ENCODE measurements at regions not wholly inside any gene's neighbourhood (a gene's known extent, or its start where the extent isn't known, plus 50 kb on each side); places are given as distances from the start of the nearest gene placed in this dataset.
A peak's percentile ranks its signal among the peaks of the same experiment; 100 is the strongest.
"Not testable (repeated sequence)": the region's sequence is repeated elsewhere in the genome, so short reads cannot be mapped to it uniquely, and the experiment has no call there.

DNA sequence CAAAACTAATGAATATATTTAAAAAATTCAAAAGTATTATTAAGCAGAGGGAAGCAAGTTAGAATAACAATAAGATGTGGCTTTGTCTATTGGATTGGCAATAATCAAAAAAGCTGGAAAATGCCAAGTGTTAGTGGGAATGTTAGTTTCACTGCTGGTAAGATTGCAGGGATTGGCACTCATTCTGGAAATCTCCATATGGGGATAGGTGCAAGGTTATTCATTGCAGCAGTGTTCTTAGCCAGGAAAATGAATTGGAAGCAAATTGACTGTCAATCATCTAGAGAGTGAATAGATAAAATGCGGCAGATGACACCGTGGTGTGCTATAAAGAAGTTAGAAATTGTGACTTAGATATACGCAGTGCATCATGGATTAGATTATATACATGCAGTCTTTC is 1615.5 kb upstream of the PCDH7 start:
- no peak for DNase-seq (ENCODE audit: low spot score)

DNA sequence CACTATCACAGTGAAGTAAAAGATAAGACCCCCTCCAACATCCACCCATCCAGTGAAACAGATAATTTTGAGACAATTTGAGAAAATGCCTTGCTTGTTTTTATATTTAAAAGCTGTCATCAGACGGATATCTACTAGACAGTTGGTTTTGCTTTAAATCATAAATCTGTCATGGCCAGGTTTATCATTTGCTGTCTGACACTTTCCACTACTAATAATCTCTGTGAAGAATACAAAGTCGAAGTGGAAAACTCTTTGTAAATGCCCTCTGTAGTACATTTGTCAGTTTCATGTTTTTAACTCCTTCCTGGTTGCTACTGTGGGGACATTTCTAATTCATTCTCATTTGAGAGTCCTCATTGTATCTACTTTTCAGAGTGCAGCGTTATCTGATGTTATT is 1606.2 kb upstream of the PCDH7 start:
- DNase-seq (ENCODE audit: low spot score), result no peak

DNA sequence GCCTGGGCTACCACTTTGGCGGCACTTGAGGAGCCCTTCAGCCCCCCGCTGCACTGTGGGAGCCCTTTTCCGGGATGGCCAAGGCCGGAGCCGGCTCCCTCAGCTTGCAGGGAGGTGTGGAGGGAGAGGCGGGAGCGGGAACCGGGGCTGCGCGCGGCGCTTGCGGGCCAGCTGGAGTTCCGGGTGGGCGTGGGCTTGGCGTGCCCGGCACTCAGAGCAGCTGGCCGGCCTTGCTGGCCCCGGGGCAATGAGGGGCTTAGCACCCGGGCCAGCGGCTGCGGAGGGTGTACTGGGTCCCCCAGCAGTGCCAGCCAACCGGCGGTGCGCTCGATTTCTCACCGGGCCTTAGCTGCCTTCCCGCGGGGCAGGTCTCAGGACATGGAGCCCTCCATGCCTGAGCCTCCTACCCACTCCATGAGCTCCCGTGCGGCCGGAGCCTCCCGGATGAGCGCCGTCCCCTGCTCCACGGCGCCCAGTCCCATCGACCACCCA is 1602.9 kb upstream of the PCDH7 start:
- DNase-seq (ENCODE audit: low spot score), result not testable (repeated sequence)

DNA sequence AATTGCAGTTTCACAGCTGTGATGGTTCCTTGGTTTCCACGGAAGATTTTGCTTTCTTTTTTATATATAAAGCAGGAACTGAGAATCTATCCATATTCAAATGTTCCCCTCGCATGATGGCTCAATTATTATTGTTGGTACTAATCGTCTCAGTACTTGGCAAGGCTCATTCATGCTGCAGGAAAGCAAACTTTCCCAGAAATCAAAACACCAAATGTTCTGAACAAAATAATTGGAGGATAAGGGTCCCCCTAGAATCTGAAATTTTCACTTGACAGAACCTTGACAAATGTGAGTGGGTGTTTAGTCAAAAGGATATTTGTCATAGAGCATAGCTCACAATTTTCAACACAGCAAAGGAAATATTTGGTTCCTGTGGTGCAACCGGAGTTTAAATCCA is 1598.6 kb upstream of the PCDH7 start:
- DNase-seq (ENCODE audit: low spot score), result no peak

DNA sequence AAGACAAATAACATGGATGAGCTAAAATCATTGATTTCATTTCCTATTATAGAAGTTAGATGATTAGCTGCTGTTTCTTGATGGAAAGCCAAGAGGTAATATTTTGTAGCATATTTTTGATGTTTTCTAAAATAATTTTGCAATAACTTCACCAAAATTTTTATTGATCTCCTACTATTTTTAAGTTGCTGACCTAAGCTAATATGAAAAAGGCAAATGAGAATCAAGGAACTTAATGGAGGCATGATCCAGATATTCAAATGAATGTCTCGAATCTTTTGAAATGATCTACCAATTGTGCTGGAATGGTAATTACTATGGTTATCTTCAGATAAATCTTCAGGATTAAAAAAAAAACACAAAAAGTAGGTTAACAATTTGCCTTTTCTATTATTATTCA is 1591.4 kb upstream of the PCDH7 start:
- no peak for DNase-seq (ENCODE audit: low spot score)

DNA sequence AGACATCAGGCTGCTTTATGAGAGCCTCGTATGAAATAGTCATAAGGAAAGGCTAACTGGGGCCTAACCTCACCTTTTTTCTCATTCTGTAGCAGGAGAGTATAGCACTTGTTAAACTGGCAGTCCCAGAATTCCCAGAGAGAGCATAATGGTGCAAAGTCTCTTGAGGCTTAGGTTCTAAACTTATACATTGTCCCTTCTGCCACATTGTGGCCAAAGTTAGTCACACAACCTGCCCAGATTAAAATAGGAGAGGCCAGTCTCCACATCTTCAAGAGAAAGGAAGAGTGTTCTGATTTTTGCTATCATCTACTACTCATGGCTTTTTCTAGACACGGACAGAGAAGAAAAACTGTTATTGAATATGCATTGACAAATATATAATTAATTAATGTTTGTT is 1588.9 kb upstream of the PCDH7 start:
- DNase-seq (ENCODE audit: low spot score), result peak; percentile 4

DNA sequence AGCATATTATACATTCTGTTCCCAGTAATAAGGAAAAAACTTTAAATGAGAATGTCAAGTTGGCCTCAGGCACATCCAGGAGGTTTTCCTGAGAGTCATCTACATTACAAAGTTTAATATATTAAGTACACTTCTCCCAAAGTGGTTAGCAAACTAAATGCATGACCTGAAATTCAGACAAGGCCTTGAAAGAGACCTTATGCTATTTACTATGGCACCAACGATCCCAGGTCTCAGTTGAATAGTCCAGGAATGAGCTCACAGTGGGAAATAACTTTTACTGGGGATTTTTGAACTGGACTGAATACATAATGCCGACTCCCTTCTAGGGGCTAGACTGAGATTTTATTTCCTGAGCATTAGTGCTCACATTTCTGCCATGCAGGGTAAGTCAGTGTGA is 1577.5 kb upstream of the PCDH7 start:
- DNase-seq (ENCODE audit: low spot score), result no peak

DNA sequence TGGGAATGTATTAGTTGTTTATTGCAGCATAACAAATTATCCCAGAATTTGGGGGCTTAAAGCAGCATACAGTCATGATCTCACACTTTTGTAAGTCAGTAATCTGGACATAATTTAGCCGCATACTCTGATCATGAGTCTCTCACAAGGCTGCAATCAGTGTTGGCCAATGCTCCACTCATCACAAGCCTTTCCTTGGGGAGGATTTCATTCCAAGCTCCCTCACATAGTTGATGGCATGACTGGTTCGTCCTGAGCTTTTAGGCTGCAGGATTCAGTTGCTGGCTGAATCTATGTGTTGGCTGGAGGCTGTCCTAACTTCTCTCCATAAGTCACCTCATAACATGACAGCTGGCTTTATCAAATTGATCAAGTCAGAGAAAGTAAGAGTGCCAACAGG is 1568.6 kb upstream of the PCDH7 start:
- no peak for DNase-seq (ENCODE audit: low spot score)

DNA sequence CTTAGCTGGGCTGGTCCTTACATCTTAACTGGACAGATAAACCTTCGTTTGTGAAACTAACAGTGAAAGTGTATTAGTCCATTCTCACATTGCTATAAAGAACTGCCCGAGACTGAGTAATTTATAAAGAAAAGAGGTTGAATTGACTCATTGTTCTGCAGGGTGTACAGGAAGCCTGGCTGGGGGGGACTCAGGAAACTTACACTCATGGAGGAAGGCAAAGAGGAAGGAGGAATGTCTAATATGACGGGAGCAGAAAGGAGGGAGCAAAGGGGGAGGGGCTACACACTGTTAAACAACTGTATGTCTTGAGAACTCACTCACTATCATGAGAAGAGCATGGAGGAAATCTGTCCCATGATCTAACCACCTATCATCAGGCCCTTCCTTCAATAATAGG is 1566.5 kb upstream of the PCDH7 start:
- no peak for DNase-seq (ENCODE audit: low spot score)

DNA sequence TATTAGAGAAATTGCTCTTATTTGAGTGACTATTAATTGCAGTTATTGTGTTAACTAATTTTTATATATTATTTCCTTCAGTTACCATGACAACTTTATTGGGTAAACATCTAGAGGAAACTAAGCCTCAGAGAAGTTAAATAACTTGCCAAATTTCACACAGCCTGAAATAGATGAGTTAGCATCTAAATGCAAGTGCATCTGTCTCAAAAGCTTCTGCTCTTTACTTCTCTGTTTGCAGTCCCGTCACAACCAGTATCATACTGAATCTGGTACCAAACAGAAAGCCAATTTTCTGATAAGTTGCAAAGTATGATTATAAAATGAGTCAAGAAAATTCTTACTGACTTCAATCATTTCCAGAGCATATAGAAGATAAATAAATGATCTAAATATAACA is 1544.9 kb upstream of the PCDH7 start:
- DNase-seq (ENCODE audit: low spot score), result no peak

DNA sequence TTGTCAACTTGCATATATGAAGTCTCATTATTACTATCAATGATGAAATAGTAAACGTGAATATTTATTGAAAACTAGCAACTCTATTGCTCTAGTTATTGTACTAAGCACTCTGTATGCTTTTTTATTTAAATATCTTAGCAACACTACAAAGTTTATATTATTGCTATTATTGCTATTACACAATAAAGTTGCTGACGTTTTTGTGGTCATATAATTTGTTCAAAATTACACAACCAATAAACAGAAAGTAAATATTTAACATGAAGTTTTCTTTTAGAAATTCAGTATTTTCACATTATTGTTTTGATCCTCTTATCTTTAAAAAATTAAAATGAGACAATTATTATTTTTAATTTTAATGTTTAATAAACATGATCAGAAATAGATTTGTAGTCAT is 1521.1 kb upstream of the PCDH7 start:
- no peak for DNase-seq (ENCODE audit: low spot score)

DNA sequence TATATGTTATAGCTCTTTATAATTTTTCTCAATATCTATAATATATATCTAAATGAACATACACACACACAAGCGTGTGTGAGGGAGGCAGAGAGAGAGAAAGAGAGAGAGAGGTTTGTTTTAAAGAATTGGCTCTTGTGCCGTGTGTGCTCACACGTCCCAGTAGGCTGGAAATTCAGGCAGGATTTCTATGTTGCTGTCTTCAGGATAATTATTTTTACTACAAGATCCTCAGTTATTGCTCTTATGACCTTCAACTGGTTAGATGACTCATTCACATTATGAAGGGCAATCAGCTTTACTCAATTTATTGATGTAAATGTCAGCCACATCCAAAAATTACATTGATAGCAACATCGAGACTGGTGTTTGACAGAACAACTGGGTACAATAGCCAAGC is 1520.7 kb upstream of the PCDH7 start:
- DNase-seq (ENCODE audit: low spot score), result no peak

DNA sequence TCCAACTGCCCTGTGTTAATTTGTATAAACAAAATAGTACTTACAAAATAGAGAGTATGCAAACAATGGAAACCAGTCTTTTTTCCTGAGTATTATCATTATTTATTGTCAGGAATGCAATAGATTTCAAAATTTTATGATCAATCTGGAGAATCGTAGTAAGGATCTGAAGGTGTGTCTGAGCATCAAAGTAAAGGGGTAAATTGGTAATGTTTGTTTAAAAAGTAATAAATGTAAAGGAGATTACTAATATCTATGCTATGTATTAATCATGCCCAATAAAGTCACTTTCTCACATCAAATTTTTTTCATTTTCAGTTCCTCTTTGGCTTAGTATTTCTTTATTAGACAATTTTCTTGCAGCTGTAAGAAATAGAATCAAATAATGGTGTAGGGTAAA is 1507.1 kb upstream of the PCDH7 start:
- DNase-seq (ENCODE audit: low spot score), result no peak

DNA sequence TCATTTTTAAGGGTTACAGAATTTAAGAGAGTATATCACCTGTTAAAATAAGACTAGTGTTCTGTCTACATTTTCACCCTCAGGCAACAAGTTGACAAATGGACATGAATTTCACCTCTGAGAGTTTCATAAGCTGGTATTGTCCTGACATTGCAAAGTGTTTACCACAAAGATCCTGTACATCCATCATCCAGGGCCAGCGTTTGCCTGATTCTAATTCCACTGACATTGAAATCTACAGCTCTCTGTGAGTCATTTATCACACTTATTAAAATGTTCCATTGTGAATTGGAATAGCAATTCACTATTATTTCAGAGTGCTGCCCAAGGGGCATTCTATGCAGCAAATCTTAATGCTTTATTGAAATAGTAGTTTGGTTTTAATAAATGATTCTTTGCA is 1499.4 kb upstream of the PCDH7 start:
- no peak for DNase-seq (ENCODE audit: low spot score)

DNA sequence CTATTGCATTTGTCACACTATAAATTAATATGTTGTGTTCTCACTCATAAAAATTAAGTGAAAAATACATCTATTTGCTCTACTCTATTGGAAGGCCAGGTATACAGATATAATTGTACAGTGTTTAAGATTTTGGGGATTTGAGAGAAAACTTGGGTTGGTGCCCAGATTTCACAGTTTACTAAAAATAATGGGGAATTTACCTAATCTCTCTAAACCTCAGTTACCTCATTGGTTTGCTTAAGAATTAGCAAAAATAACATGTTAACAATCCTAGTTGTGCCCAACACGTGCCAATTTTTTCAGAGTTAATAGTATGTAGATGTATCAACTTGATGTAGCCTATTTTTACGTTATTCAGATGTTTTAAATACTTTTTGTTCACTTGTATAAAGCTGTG is 1495.3 kb upstream of the PCDH7 start:
- DNase-seq (ENCODE audit: low spot score), result no peak

DNA sequence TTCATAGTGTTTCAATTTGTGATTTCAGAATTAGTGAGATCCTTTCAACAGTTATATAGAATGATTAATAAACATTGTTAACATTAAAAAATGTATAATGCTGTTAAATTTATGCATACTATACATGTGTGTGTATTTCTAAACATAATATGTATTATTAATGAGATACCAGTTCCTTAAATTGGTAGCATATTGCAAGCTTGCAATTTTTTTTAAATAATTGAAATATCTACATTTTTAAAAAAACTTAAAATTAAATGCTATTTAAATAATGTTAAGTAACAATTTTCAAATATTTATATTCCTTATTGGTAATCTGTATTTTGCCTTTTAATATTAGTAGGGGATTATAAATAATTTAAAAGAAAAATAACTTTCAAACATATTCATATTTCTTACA is 1479.5 kb upstream of the PCDH7 start:
- no peak for DNase-seq (ENCODE audit: low spot score)

DNA sequence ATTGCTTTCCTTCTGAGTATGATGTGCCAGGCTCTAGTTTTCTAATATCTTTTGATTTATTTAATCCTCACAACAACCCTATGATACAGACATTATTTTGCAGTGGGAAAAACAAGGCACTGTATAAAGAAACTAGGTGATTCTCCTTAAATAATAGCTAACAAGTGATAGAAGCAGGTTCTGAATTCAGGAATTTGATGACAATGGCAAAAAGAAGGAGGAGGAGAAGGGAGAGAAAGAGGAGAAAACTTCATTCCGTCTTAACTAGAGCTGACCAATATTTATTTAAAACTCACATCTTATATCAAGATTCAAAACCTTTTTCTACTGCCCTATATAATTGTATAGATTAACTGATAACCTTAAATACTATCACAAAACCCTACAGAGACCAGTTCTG is 1477.1 kb upstream of the PCDH7 start:
- no peak for DNase-seq (ENCODE audit: low spot score)

DNA sequence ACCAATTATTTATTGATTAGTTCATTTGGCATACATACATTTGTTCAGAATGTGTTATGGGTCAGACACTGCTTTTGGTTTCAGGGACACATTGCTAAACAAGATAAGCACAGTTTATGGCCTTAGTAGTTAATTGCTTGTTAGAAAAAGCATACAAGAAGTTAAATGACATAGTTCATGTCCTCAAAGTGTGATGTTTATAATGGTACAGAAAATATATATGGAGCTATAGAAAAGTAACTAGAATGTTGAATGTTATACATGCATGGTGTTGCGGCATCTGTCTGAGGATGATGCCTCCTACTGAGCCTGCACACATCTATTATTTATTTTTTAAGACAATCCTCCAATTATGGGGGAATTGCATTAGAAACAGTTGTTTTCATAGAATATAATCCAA is 1476.3 kb upstream of the PCDH7 start:
- DNase-seq (ENCODE audit: low spot score), result no peak

DNA sequence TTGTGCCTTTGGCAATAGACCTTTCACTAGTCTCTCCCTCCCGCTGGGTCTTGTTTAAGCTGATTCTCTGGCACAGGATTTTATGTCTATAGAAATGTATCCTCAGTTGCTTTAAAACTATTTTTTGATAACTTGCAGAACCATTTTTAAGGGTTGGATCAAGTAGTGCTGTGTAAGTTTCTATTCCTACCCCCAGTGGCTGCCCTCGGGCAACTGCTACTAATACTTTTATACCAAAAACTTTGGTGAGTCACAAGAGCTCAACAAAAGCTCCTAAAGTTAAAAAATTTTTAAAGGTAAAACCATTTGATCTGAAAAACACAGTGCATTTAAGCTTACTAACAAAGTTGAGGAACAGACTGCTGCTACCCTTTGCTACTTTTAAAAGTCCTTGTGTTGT is 1460.6 kb upstream of the PCDH7 start:
- DNase-seq (ENCODE audit: low spot score), result no peak

DNA sequence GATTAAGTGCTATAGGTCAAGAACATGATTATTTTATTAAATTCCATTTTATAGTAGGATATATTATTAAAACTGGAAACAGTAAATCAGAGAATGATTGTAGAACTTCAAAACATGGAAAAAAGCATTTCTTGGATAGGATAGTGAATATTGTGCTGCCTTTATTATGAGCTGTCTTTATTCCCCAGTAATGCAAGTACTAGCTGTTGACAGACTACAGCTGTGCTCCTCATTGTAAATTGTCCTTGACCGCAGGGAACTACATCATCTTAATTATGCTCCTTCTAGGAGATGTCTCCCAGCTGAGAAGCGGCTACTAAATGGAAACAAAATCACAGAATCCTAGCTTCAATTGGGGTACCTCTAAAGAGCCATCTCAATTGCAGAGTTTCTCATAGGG is 1457.2 kb upstream of the PCDH7 start:
- DNase-seq (ENCODE audit: low spot score), result no peak

DNA sequence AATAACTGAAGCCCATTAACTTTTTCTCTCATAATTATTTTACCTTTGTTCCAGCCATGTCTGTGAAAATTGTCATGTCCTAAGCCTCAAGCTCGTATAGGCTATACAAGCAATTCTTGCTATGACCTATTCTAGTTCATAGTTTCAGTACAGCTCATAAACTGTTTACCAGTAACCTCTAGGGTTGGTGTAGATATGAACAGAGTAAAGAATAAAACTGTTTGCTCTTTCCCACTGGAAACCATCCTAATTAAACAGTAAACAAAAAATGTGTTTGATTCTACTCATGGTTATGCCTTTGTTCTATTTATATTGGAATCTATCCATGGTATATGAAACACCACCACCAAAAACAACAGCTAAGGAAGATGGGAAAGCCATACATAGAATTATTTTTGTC is 1444.0 kb upstream of the PCDH7 start:
- DNase-seq (ENCODE audit: low spot score), result no peak

DNA sequence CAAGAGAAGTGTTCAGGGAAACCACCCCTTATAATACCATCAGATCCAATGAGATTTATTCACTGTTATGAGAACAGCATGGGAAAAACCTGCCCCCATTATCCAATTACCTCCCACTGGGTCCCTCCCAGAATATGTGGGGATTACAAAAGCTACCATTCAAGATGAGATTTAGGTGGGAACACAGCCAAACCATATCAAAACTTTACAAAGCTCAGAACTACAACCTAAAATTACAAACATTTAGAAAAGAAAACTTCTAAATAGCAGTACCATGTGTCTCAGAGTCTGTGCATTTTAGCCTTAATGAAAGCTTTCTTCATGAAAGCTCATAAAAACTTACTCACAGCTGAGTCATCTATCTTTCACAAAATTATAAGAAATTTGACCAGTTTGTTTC is 1442.8 kb upstream of the PCDH7 start:
- no peak for DNase-seq (ENCODE audit: low spot score)

DNA sequence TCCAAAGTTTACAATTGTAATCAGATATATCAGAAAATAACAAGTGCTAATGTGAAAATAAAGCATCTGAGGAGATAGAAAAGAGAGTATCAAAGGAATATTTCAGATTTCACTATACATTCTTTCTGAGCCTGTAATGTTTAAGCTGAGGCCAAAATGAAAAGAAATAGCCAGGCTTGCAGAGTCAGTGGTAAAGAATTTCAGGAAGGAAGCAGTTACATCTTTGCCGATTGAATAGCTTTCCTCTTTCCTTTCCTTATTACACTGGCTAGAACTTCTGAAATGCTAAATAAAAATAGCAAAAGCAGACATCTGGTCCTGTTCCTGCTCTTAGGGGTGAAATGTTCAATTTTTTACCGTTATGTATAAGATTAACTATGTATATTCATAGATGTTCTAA is 1441.6 kb upstream of the PCDH7 start:
- no peak for DNase-seq (ENCODE audit: low spot score)

DNA sequence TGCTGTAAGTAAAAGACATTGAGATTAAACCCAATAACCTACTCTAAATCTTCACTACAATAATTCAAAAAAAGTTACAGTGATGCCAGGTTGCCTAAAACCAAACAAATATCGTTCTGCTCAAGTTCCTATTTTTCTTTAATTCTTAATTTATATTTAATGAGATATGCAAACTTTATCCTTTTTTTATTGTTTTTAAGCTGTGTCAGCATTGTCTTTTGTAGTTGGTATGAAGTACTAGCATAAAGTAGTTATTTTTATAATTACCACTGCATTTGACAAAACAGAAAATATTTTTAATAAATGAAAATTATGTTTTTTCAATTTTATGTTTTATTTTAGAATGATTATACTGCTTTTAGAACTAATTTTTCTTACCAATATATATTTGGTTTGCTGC is 1431.1 kb upstream of the PCDH7 start:
- DNase-seq (ENCODE audit: low spot score), result no peak

DNA sequence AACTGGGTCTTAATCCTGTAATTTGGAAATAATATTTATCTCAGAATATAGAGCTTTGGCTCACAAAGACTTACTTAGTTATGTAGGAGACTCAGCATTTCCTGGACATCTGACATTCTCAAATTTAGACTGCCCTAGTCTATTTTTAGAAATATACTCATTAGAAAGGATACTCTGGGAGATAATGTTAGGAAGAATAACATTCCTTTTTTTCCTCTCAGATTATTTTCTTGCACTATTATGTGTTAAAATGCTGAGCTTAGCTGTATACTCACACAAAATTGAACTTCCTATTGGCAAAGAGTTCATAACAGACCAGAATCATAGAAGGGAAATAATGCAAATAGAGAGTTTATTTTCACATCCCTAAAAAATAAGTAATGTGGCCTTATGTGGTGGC is 1424.9 kb upstream of the PCDH7 start:
- DNase-seq (ENCODE audit: low spot score), result no peak

Data from iPS-NIHi11 (cell line).